GM21528 (cell line): ENCODE measurements at regions not wholly inside any gene's neighbourhood (a gene's known extent, or its start where the extent isn't known, plus 50 kb on each side); places are given as distances from the start of the nearest gene placed in this dataset.
A peak's percentile ranks its signal among the peaks of the same experiment; 100 is the strongest.
"Not testable (repeated sequence)": the region's sequence is repeated elsewhere in the genome, so short reads cannot be mapped to it uniquely, and the experiment has no call there.

Experiments
- ATAC-seq: cut with Tn5 transposase; IDR thresholded peaks from one replicate; pipeline ENCODE4 v1.9.1; 2021; ENCODE audit warnings: mild to moderate bottlenecking, moderate library complexity; ENCODE audit not compliant: unreplicated experiment, low FRiP score

DNA sequence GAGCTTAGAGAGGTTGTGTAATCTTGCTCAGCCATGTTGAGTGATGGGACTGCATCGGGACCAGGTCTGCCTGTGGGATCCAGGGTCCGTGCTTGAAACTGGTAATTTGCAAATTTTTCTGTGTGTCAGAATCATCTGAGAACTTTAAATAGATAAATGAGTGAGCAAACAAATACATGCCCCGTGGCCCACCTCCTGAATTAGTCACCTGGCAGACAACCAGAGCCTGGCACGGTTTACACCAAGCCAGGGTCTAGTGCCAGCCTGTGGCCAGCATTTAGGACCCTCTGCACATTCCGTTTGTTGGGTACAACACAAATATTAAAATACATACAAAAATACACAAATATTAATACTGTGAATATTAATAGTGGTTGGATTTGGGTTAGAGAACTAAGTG, 90.6 kb upstream of the STOX2 start:
- ATAC-seq, result no peak

- no peak for ATAC-seq
Observed at GRCh38 chr4:183816077-183816476, 89.0 kb upstream of the STOX2 start.

- ATAC-seq, result no peak
Observed at GRCh38 chr4:183816882-183817509, 88.1 kb upstream of the STOX2 start.

GRCh38 chr4:183818591-183818990, 86.5 kb upstream of the STOX2 start:
- not testable (repeated sequence) for ATAC-seq

DNA sequence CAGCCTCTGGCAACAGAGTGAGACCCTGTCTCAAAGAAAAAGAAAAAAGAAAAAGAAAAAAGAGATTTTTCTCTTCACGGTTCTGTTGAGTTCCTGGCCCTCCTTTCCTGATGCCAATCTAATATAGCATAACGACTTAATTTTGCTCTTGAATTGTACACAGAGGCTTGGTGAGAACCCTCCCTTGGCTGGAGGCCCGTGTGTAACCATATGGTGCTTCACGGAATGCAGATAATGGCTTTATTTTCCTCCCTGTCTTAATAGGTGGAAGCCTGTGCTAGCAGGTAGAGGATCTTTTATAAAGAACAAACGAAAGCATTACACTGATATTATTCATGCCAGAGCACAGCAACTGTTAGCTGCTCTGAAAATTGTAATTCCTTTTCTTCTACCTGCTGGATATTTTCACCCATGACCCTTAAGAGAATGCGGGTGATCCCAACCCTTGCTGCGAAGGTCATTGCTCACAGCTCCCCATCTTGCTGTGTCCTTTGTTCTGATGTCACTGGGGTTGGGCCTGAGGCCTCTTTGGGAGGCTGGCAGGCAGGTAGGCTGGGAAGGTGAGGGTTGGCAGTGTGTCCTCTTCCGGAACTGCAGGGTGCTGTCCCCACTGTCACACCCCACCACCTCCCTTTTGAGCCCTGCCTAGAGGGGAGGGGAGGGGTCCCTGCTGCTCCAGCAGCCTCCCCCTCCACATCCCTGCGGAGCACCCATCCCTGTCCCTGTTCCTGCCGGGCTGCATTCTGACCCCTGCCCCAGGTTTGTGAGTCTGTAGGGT, 83.8 kb upstream of the STOX2 start:
- ATAC-seq, result no peak

- ATAC-seq, result no peak
Observed at GRCh38 chr4:183823434-183823833, 81.7 kb upstream of the STOX2 start.

GRCh38 chr4:183825346-183825745, 79.8 kb upstream of the STOX2 start:
- ATAC-seq, result no peak

- ATAC-seq, result no peak
Observed at GRCh38 chr4:183826461-183826860, 78.6 kb upstream of the STOX2 start.

DNA sequence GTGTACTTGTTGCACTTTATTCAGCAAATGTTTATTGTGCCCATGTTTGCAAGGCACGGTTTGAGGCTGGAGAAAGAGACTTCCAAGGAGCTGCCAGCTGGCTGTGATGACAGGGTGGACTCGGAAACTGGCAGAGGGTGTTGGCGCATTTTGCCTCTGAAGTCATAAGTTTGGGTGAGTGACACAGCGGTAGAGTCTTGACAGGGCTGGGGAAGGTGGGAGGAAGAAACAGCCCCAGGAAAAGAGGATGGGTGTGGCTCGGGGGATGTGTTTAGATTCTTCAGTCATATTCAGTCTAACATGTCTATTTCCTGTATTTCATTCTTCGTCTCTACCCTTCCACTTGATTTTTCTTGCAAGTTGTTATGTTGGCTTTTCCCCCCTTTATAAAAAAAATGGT, 77.0 kb upstream of the STOX2 start:
- no peak for ATAC-seq

DNA sequence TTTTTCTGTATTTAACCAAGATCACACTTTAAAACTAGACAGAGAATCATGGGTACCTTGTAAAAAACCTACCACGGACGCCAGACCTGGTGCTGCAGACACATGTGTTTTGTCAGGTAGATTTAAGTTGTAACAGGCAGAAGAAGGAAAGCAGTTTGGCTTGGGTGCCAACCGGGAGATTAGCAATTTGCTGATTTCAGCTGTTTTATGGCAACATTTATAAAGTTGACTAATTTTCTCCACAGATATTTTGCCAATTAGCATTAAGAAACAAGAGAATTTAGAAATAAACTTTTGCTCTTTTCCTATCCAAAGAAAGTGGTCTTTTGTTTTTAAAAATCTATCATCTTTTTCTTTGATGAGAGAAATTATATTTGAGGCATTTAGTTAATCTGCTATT, 76.3 kb upstream of the STOX2 start:
- ATAC-seq, result no peak

DNA sequence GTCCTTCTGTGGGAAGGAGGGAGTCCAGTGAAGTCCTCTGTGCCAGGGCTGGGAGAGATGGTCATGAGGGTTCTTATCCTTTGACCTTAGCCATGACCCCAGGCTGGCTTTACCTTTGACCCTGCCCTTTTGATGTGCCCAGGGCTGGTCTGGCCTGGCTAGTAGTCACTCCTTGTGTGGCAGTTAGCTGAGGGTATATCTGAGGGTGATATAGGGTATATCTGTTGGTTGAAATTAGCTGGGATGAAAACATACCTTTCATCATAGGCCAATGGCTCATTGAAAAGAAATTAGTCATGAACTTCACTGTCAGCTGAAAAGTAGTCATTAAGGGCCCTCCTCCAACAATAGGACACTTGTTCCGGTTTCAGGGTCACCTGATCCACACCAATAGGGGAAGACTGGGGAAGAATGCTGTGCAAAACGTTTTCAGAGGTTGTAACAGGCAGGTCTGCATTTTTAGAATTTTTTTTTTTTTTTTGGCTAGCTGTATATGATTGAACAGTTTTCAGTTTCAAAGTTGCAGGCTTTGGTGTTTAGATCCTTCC, 74.6 kb upstream of the STOX2 start:
- ATAC-seq, result no peak

GRCh38 chr4:183831026-183831446, 74.1 kb upstream of the STOX2 start:
- no peak for ATAC-seq

DNA sequence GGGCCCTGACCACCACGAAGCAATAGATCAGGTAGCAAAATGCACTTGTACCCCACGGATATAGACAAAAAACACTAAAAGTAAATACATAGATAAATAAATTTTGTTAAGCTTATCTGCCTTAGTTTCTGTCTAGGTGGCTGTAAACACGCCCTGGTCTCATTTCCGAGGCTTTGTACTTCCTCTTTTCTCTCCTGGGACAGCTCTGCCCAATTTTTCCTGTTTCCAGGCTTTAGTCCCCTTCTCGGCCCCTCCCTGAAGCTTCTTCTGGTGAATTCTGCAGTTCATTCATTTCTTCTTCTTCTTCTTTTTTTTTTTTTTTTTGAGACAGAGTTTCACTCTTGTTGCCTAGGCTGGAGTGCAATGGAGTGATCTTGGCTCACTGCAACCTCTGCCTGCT, 73.4 kb upstream of the STOX2 start:
- no peak for ATAC-seq

GRCh38 chr4:183832776-183833450, 72.2 kb upstream of the STOX2 start:
- no peak for ATAC-seq

DNA sequence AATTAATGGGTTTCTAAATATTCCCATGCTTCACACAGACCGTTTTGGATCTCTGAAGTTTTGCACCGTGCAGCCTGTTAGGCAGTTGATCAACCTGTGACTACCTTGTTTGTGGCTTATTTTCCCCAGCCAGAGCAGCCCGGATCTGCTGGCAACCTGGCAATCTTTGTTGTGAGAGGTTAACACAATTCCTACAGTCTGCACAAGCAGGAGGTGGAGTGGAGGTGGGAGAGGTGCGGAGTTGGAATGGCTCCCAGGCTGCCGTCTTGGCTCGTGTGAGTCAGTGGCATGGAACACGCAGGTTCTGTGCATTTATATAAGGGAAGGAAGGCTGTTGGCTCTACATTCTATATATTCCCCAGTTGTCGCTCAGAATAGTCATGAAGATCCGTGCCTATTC, 70.9 kb upstream of the STOX2 start:
- no peak for ATAC-seq

- no peak for ATAC-seq
Observed at GRCh38 chr4:183837222-183837621, 67.9 kb upstream of the STOX2 start.

GRCh38 chr4:183838987-183839712, 66.0 kb upstream of the STOX2 start:
- ATAC-seq, result no peak

GRCh38 chr4:183840311-183840710, 64.8 kb upstream of the STOX2 start:
- ATAC-seq, result peak; percentile 57

DNA sequence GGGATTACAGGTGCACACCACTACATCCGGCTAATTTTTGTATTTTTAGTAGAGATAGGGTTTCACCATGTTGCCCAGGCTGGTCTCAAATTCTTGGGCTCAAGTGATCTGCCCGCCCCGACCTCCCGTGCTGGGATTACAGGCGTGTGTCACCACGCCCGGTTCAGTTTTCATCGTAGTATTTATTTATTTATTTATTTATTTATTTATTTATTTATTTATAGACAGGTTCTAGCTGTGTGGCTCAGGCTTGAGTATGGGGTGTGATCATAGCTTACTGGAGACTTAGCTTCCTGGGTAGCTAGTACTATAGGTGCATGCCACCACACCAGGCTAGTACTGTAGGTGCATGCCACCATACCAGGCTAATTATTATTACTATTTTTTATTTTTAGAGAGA, 64.1 kb upstream of the STOX2 start:
- no peak for ATAC-seq

DNA sequence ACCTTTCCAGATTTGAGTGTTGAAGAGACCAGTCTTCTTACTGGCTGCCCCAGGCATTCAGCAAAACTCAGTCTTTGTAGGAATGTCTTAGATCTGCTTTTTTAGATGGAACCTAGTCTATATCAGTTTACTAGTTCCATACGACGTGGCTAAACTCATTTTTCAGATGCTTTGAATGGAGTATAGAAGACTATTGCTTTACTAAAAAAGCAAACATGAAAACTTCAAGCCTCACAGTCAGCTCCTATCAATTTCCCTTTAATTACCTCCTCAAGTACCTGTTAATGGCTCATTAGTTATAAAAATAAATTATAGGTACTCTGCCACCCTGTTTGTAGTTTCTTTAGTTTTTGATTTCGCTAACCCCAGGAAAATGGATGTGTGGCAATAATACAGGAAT, 63.0 kb upstream of the STOX2 start:
- ATAC-seq, result no peak

- ATAC-seq, result no peak
Observed at GRCh38 chr4:183843248-183843671, 61.8 kb upstream of the STOX2 start.
